PC-9 (cell line): ENCODE measurements at regions not wholly inside any gene's neighbourhood (a gene's known extent, or its start where the extent isn't known, plus 50 kb on each side); places are given as distances from the start of the nearest gene placed in this dataset.

ENCODE experiments used
- BruUV-seq: library from RNA; stranded (reverse); fragments of 400-500 nt; replicated peaks from 2 replicates; lab custom pipeline; 2021; lab: Mats Ljungman, UMichigan
- CTCF ChIA-PET: fragments of 300-600 bp; sonication (Branson Sonifier 250); formaldehyde crosslinking; loops from one replicate; lab custom pipeline; 2022; ENCODE audit warnings: antibody characterized with exemption; lab: Charles Lee
- POLR2A ChIA-PET: fragments of 300-600 bp; sonication (Branson Sonifier 250); formaldehyde crosslinking; loops from one replicate; lab custom pipeline; 2022; ENCODE audit warnings: antibody characterized with exemption; ENCODE audit not compliant: unreplicated experiment; lab: Charles Lee
- DNase-seq, 2 experiments: peaks; one replicate each; pipeline versions ENCODE4 v3.0.0 to v3.0.0-alpha.2; 2015 to 2022; ENCODE audit warnings: mixed read lengths in 1 of 2
- H2AFZ ChIP-seq: fragments of 200-600 bp; sonication (generic); 2 replicates; pipeline ENCODE4 v1.8.1; 2017; ENCODE audit warnings: antibody characterized with exemption
- H3F3A ChIP-seq: fragments of 200-600 bp; sonication (generic); 2 replicates; pipeline ENCODE4 v1.8.1; 2017; ENCODE audit warnings: antibody characterized with exemption, mild to moderate bottlenecking, low read depth; ENCODE audit not compliant: insufficient read depth
- H3K27ac ChIP-seq: fragments of 200-600 bp; sonication (generic); 2 replicates; pipeline ENCODE4 v1.6.1; 2016; ENCODE audit warnings: mixed run types
- H3K27me3 ChIP-seq: fragments of 200-600 bp; sonication (generic); 2 replicates; pipeline ENCODE4 v1.6.1; 2016; ENCODE audit warnings: low read depth, mixed run types; ENCODE audit not compliant: insufficient read depth
- H3K36me3 ChIP-seq: fragments of 200-600 bp; sonication (generic); 2 replicates; pipeline ENCODE4 v1.6.1; 2016; ENCODE audit warnings: low read depth, mixed run types
- H3K4me1 ChIP-seq: fragments of 200-600 bp; sonication (generic); replicated peaks from 2 replicates; pipeline ENCODE4 v1.6.1; 2016; ENCODE audit warnings: mixed run types; ENCODE audit not compliant: insufficient read depth
- H3K4me2 ChIP-seq: fragments of 200-600 bp; sonication (generic); 2 replicates; pipeline ENCODE4 v1.6.1; 2017; ENCODE audit warnings: mixed run types
- H3K4me3 ChIP-seq: fragments of 200-600 bp; sonication (generic); 2 replicates; pipeline ENCODE4 v1.6.1; 2016; ENCODE audit warnings: mixed run types
- H3K79me2 ChIP-seq: fragments of 200-600 bp; sonication (generic); 2 replicates; pipeline ENCODE4 v1.6.1; 2017; ENCODE audit warnings: low read depth, mixed run types
- H3K9me2 ChIP-seq: fragments of 200-600 bp; sonication (generic); 2 replicates; pipeline ENCODE4 v1.8.1; 2017; ENCODE audit warnings: mild to moderate bottlenecking; ENCODE audit not compliant: insufficient read depth
- H3K9me3 ChIP-seq: fragments of 200-600 bp; sonication (generic); 2 replicates; pipeline ENCODE4 v1.8.1; 2016; ENCODE audit warnings: low read depth; ENCODE audit not compliant: insufficient read depth
- H4K20me1 ChIP-seq: fragments of 200-600 bp; sonication (generic); 2 replicates; pipeline ENCODE4 v1.8.1; 2017; ENCODE audit not compliant: insufficient read depth
- EZH2 ChIP-seq: fragments of 200-600 bp; sonication (generic); IDR thresholded peaks from 2 replicates; pipeline ENCODE4 v1.8.0; 2017; ENCODE audit warnings: antibody characterized with exemption, low read depth
- intact Hi-C: fragments of 100-400 bp; cut with micrococcal nuclease; formaldehyde crosslinking; loops from one replicate; pipeline ENCODE4 v1.10.0; 2022; ENCODE audit not compliant: unreplicated experiment
- TF ChIP-seq, protein P1 (sequence below): fragments of 200-600 bp; sonication (generic); conservative IDR thresholded peaks from 2 replicates; pipeline ENCODE4 v1.6.1; 2017; ENCODE audit warnings: mixed run types, antibody characterized with exemption, mild to moderate bottlenecking, moderate library complexity

DNA sequence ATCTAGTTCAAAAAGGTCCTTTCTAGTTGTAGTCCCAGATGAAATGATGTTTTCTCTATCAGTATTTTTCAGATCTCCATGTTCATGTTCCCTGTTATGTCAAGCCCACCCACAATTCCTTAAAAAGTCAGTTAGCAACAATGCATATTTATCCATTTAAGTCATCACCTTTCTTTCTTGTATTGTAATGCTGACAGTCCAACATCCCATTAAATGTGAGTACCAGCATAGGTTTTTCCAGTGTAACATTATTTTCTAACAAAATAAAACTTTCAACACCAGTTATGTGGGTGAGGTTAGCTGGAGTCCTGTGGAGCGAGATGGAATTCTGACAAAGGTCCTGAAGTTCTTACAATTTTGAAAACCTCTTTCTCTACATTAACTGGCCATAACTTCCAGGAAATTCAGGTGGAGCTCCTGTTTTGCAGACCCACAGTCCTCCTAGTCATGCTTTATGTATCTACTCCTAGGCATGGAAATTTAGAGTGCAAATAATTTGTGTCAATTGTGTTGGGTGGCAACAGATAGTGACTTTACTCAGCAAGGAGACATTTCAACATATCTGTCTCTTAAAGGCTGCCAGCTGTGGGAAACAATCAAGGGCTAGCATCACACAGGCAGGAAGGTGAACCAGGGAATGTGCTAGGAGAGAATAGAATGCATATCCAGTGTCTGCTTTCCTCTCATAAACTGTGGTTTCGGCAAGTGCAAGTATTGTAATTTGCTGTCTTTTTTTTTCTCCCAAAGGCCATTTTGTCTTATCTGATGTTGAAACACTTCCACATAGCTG lies 162.6 kb downstream of the MTERF1 start:
- H3K4me3 ChIP-seq, result no peak overlapping the region
- intact Hi-C loops, result no loop called here

DNA sequence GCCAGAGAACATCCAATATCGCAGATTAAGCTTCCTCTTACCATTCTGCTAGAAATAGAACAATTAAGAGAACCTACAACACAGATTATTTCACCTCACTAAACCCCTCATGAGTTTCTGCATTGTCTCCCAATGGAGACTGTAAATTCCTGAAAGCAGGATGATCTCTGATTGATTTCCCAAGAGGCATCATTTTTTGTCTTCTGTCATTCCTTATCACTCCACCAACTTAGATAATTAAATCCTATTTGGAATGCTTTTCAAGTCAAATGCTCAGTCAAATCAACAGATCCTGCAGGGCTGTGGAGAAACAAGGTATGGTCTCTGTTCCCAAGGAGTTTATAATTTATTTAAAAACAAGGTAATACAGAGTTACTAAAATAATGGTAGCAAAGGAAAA lies 161.5 kb downstream of the MTERF1 start:
- H3K4me1 ChIP-seq, result peaks cover 13% of the 10 kb centered on the region
- no peaks in the 10 kb centered on the region for H4K20me1 ChIP-seq
- BruUV-seq, result no TSS peak
- H3K36me3 ChIP-seq, result no peaks in the 10 kb centered on the region
- TF ChIP-seq, protein P1, sequence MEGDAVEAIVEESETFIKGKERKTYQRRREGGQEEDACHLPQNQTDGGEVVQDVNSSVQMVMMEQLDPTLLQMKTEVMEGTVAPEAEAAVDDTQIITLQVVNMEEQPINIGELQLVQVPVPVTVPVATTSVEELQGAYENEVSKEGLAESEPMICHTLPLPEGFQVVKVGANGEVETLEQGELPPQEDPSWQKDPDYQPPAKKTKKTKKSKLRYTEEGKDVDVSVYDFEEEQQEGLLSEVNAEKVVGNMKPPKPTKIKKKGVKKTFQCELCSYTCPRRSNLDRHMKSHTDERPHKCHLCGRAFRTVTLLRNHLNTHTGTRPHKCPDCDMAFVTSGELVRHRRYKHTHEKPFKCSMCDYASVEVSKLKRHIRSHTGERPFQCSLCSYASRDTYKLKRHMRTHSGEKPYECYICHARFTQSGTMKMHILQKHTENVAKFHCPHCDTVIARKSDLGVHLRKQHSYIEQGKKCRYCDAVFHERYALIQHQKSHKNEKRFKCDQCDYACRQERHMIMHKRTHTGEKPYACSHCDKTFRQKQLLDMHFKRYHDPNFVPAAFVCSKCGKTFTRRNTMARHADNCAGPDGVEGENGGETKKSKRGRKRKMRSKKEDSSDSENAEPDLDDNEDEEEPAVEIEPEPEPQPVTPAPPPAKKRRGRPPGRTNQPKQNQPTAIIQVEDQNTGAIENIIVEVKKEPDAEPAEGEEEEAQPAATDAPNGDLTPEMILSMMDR, result no peak
- TF ChIP-seq EZH2, result no peak
- ChIA-PET POLR2A (no interaction called here), CTCF (no interaction called here)
- no peak for DNase-seq
- H3K79me2 ChIP-seq, result no peaks in the 10 kb centered on the region
- no peaks in the 10 kb centered on the region; the same call in 1 of the 2 replicates for H3K9me2 ChIP-seq
- H3K27ac ChIP-seq, result no peak overlapping the region
- intact Hi-C loops, result no loop called here
- H3K27me3 ChIP-seq, result no peaks in the 10 kb centered on the region
- no peak overlapping the region for H3K4me2 ChIP-seq
- no peak overlapping the region for H3K4me3 ChIP-seq
- no peaks in the 10 kb centered on the region for H3F3A ChIP-seq
- no peaks in the 10 kb centered on the region for H3K9me3 ChIP-seq
- H2AFZ ChIP-seq, result no peak overlapping the region

More for the DNA sequence above, 162.6 kb downstream of the MTERF1 start:
- Histone ChIP-seq H3K36me3 (no peaks in the 10 kb centered on the region), H3K27me3 (no peaks in the 10 kb centered on the region), H3K9me3 (no peaks in the 10 kb centered on the region), H4K20me1 (no peaks in the 10 kb centered on the region), H3K4me2 (no peak overlapping the region), H3F3A (no peaks in the 10 kb centered on the region), H3K9me2 (no peaks in the 10 kb centered on the region; the same call in 1 of the 2 replicates), H3K27ac (no peak overlapping the region), H3K4me1 (peaks cover 25% of the 10 kb centered on the region), H2AFZ (no peak overlapping the region), H3K79me2 (no peaks in the 10 kb centered on the region)
- no TSS peak for BruUV-seq
- DNase-seq, result no peak
- no peak for TF ChIP-seq EZH2
- TF ChIP-seq, protein P1, result no peak
- POLR2A ChIA-PET, result no interaction called here
- CTCF ChIA-PET, result no interaction called here

DNA sequence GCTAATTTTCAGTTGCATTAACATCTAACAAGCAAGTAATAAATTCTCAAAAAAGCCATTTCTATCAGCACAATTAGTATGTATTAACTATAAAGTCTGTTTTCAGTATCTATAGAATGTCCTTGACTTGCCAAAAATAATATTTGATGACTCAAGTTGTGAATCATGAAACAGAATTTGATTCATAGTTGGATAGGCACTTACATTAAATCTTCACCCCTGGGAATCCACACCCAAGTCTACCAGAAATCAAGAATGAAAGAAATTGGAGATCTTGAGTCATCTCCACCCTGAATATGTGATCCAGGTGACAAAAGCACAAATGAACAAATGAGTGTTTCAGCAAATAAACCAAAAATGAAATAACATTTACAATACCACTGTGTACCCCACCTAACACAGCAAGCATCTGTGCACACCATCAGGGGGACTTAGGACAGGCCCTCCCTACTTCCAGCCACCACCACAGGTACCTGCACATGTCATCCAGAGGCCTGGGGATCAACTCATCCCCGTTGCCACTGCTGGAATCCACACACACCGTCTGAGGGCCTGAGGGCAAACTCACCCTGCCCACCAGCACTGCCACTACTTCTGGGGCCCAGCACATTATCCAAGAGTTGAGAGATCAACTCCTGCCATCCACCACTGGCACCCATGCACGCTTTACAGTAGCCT lies 160.1 kb downstream of the MTERF1 start:
- Histone ChIP-seq H3K4me2 (no peak overlapping the region), H3K27ac (0 out of 2 replicates have a peak overlapping the region, but pooled peaks have one; percentile 12), H4K20me1 (no peaks in the 10 kb centered on the region), H3K4me1 (peaks cover 10% of the 10 kb centered on the region; the same call in 1 of the 2 replicates), H3K9me2 (no peaks in the 10 kb centered on the region; the same call in 1 of the 2 replicates), H2AFZ (no peak overlapping the region), H3K27me3 (no peaks in the 10 kb centered on the region), H3K9me3 (no peaks in the 10 kb centered on the region; the same call in 1 of the 2 replicates), H3F3A (no peaks in the 10 kb centered on the region), H3K36me3 (no peaks in the 10 kb centered on the region), H3K4me3 (no peak overlapping the region), H3K79me2 (no peaks in the 10 kb centered on the region)
- POLR2A ChIA-PET, result no interaction called here
- no TSS peak for BruUV-seq
- no peak for TF ChIP-seq EZH2
- TF ChIP-seq, protein P1, result no peak
- intact Hi-C loops, result no loop called here
- peak; percentile 6 to 62 for DNase-seq
- CTCF ChIA-PET, result no interaction called here
